ENCODE measurements at regions not wholly inside any gene's neighbourhood (a gene's known extent, or its start where the extent isn't known, plus 50 kb on each side); places are given as distances from the start of the nearest gene placed in this dataset.

- FAIRE-seq = no peak
- no peak for TF ChIP-seq CTCF (IDR thresholded peaks at IDR 0.05; ENCODE audit: control extremely low read depth in 1 of 3, insufficient read depth in 1 of 3, low read depth in 1 of 3, low read length in 3 of 3)
- no peak for TF ChIP-seq CBX8 (IDR thresholded peaks at IDR 0.05; ENCODE audit: borderline replicate concordance, low read depth, low read length)
- TF ChIP-seq RFX5 (IDR thresholded peaks at IDR 0.05; ENCODE audit: borderline replicate concordance, low read depth, low read length) = no peak
- no peak for TF ChIP-seq CEBPB (IDR thresholded peaks at IDR 0.05; ENCODE audit: low read depth, low read length)
- TF ChIP-seq TBP (IDR thresholded peaks at IDR 0.05; ENCODE audit: low read depth, low read length) = no peak
Observed at GRCh38 chrX:25941087-25941486, 197.1 kb upstream of the MAGEB18 start.

More at GRCh38 chrX:25941087-25941486, 197.1 kb upstream of the MAGEB18 start:
- no peaks in the 10 kb centered on the region for H3K27me3 ChIP-seq (replicated peaks in 1 of 4; ENCODE audit: control insufficient read depth in 3 of 4, extremely low read depth in 1 of 4, insufficient read depth in 3 of 4, low read length in 3 of 4)
- no peak overlapping the region for H3K23ac ChIP-seq (ENCODE audit: insufficient read length)
- H3K9me3 ChIP-seq (ENCODE audit: insufficient read depth in 2 of 2, low read depth in 1 of 2, low read length in 1 of 2) = no peaks in the 10 kb centered on the region
- H3K36me3 ChIP-seq (ENCODE audit: control insufficient read depth in 2 of 4, insufficient read depth in 4 of 4, low read length in 3 of 4) = no peaks in the 10 kb centered on the region
- H4K5ac ChIP-seq (ENCODE audit: insufficient read length, low read depth, low read length) = no peak overlapping the region
- no peak for DNase-seq (ENCODE audit: low read depth in 1 of 2, low spot score in 2 of 2)
- H3K79me2 ChIP-seq (ENCODE audit: control insufficient read depth in 1 of 2, insufficient read depth in 2 of 2, low read length in 2 of 2) = no peaks in the 10 kb centered on the region
- H2AK5ac ChIP-seq (ENCODE audit: low read depth, low read length) = no peak overlapping the region
- H2BK20ac ChIP-seq (ENCODE audit: low read length) = no peak overlapping the region
- H3K9ac ChIP-seq (replicated peaks in 1 of 4; ENCODE audit: extremely low read depth in 1 of 4, low read depth in 3 of 4, low read length in 3 of 4) = no peak overlapping the region
- POLR2A ChIA-PET (ENCODE audit: partially characterized antibody) = no interaction called here
- no peak overlapping the region for H4K8ac ChIP-seq (ENCODE audit: extremely low read depth, insufficient read depth, low read length)
- no peak overlapping the region for H2AFZ ChIP-seq (ENCODE audit: low read length)
- no peak overlapping the region for H3K4me3 ChIP-seq (ENCODE audit: extremely low read depth in 1 of 4, insufficient read depth in 2 of 4, low read depth in 3 of 4, low read length in 4 of 4)
- H3K4me2 ChIP-seq (ENCODE audit: insufficient read depth in 1 of 2, low read depth in 2 of 2, low read length in 2 of 2) = no peak overlapping the region
- no peaks in the 10 kb centered on the region for H4K20me1 ChIP-seq (replicated peaks in 1 of 2; ENCODE audit: control insufficient read depth in 1 of 2, insufficient read depth in 2 of 2, low read length in 2 of 2)
- no peak overlapping the region for H2BK12ac ChIP-seq (ENCODE audit: low read depth, low read length)
- no peak overlapping the region for H3K14ac ChIP-seq (ENCODE audit: insufficient read length)
- no peak overlapping the region for H2BK15ac ChIP-seq (ENCODE audit: low read length)
- no peaks in the 10 kb centered on the region for H3K4me1 ChIP-seq (replicated peaks in 1 of 4; ENCODE audit: control insufficient read depth in 3 of 4, insufficient read depth in 4 of 4, low read length in 3 of 4)
- H2BK120ac ChIP-seq (replicated peaks; ENCODE audit: low read depth, low read length) = no peak overlapping the region
- no peak overlapping the region for H3K27ac ChIP-seq (ENCODE audit: low read depth, low read length)
- CTCF ChIA-PET (ENCODE audit: partially characterized antibody) = no interaction called here
- H2BK5ac ChIP-seq (ENCODE audit: low read depth, low read length) = no peak overlapping the region
- no peak overlapping the region for H3K18ac ChIP-seq (ENCODE audit: extremely low read depth, low read length)
- H4K91ac ChIP-seq (replicated peaks; ENCODE audit: insufficient read length, low read length) = no peak overlapping the region
- H3K4ac ChIP-seq (replicated peaks; ENCODE audit: insufficient read length, low read depth, low read length) = no peak overlapping the region
- no peak overlapping the region for H3K56ac ChIP-seq (replicated peaks; ENCODE audit: insufficient read length, low read depth, low read length)
- H3K79me1 ChIP-seq (ENCODE audit: low read depth, low read length) = no peaks in the 10 kb centered on the region
- H3K23me2 ChIP-seq (ENCODE audit: low read depth, low read length) = no peaks in the 10 kb centered on the region
- 65% methylated on average over 2 of the region's 2 CpGs; no CpG with 5 or more reads in 1 of the 2 experiments for WGBS, 2 experiments (ENCODE audit: extremely low coverage in 1 of 2, insufficient coverage in 1 of 2, insufficient read length in 1 of 2, insufficient replicate concordance in 2 of 2, low coverage in 1 of 2, low lambda C conversion rate in 2 of 2, missing lambda C conversion rate in 1 of 2)
